AG04449 (cell line): ENCODE measurements at regions not wholly inside any gene's neighbourhood (a gene's known extent, or its start where the extent isn't known, plus 50 kb on each side); places are given as distances from the start of the nearest gene placed in this dataset.

ENCODE experiments used
- CTCF ChIA-PET: fragments of 350-600 bp; formaldehyde crosslinking; extraction: SDS; loops from one replicate; lab custom pipeline; 2021; ENCODE audit warnings: antibody characterized with exemption; lab: Yijun Ruan, JAX
- POLR2A ChIA-PET: fragments of 400-600, 350-600 bp; formaldehyde crosslinking; extraction: SDS; loops from one replicate; lab custom pipeline; 2020; ENCODE audit warnings: antibody characterized with exemption, inconsistent platforms; lab: Yijun Ruan, JAX
- DNase-seq: peaks from one replicate; pipeline ENCODE4 v3.0.0-alpha.2; 2010; ENCODE audit warnings: low read depth, low spot score
- H3K4me3 ChIP-seq: 2 replicates; pipeline ENCODE4 v1.5.1; 2011; ENCODE audit warnings: low read depth, mild to moderate bottlenecking, control low read depth, low read length
- CTCF ChIP-seq: IDR thresholded peaks from one replicate; pipeline ENCODE4 v1.5.1; 2011; ENCODE audit warnings: mild to moderate bottlenecking, moderate library complexity, low read length, control low read depth, inconsistent platforms; ENCODE audit not compliant: insufficient read depth; ENCODE audit errors: missing control alignments

GRCh38 chr7:156127166-156128134 is 315.2 kb upstream of the SHH start:
- no peak overlapping the region for H3K4me3 ChIP-seq
- ChIA-PET POLR2A (no interaction called here), CTCF (no interaction called here)
- no peak for DNase-seq
- TF ChIP-seq CTCF = no peak

DNA sequence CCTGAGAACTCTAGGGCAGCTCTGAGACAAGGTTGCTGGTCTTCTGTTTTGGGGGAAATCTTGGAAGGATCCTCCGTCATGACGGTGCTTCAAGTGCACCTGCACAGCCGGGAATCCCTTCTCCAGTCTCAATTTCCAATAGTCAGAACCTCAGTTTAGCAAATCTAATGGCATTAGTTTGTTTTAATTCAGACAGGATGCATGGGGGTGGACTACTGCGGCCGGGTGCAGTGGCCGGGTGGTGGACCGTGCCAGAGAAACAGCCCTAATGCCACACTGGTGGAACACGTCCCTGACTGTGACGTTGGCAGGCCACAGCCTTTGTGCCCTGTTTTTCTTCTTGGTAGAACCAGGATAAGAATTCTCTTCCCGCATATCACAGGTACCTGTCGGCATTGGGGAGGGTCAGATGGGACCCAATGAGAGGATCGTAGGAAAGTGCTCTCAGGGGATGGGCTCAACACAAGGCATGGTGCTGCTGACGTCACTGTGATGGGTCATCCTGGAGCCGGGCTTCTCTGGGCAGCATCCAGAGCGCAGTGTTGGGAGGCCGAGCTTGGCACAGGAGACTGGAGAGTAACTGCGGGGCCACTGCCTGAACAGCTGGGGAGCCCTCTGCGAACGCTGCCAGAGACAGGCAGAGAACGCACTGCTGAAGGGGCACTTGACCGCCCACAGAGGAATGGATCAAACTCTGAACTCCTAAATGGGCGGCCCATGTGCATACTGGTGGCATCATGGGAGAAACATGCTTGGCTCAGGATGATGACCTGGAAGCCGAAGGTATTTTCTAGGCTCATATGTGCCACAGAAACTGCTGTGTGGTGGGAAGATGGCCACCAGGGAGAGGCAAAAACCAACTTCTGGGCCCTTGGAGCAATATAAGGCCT is 313.8 kb upstream of the SHH start:
- DNase-seq = no peak
- no peak overlapping the region for H3K4me3 ChIP-seq
- TF ChIP-seq CTCF = no peak
- ChIA-PET POLR2A (no interaction called here), CTCF (no interaction called here)

- CTCF ChIA-PET = no interaction called here
- no peak for TF ChIP-seq CTCF
- H3K4me3 ChIP-seq = no peak overlapping the region
- DNase-seq = no peak
- POLR2A ChIA-PET = no interaction called here
Measured at GRCh38 chr7:156124356-156124755, 312.1 kb upstream of the SHH start.

- ChIA-PET POLR2A (no interaction called here), CTCF (no interaction called here)
- no peak for DNase-seq
- no peak overlapping the region for H3K4me3 ChIP-seq
- TF ChIP-seq CTCF = no peak
Measured at GRCh38 chr7:156123362-156123761, 311.1 kb upstream of the SHH start.

- POLR2A ChIA-PET = no interaction called here
- no peak for DNase-seq
- H3K4me3 ChIP-seq = no peak overlapping the region
- no peak for TF ChIP-seq CTCF
- CTCF ChIA-PET = no interaction called here
Measured at GRCh38 chr7:156122752-156123354, 310.6 kb upstream of the SHH start.
